ENCODE measurements at regions not wholly inside any gene's neighbourhood (a gene's known extent, or its start where the extent isn't known, plus 50 kb on each side); places are given as distances from the start of the nearest gene placed in this dataset.

- TF ChIP-seq EP300 (IDR thresholded peaks at IDR 0.05) (no peak), RCOR1 (IDR thresholded peaks at IDR 0.05; ENCODE audit: low read depth, low read length) (no peak)
Measured at GRCh38 chr10:123479640-123480039, 186.5 kb upstream of the GPR26 start.
